ENCODE measurements at regions not wholly inside any gene's neighbourhood (a gene's known extent, or its start where the extent isn't known, plus 50 kb on each side); places are given as distances from the start of the nearest gene placed in this dataset.

DNA sequence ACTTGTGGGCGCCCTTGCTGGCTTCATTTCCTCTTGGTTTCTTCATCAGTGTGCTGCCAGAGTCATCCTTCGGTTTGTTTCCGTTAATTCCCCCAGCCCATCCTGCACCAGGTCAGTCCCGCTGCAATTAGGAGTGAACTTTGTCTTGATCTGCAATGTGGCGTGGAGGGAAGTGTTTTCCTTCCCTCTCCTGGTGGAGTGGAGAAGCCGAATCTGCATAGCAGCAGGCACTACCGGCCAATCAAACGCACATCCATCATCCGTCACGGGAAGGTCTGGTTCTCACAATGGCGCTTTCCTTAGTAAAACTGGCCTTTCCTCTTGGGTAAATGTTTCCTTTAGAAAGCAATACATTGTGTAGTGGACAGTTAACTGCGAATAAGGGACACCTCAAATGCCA lies 337.5 kb downstream of the CXCL12 start:
- no peak overlapping the region for H3K4me3 ChIP-seq (ENCODE audit: control insufficient read depth in 1 of 2, extremely low read depth in 1 of 2, low read length in 1 of 2)

DNA sequence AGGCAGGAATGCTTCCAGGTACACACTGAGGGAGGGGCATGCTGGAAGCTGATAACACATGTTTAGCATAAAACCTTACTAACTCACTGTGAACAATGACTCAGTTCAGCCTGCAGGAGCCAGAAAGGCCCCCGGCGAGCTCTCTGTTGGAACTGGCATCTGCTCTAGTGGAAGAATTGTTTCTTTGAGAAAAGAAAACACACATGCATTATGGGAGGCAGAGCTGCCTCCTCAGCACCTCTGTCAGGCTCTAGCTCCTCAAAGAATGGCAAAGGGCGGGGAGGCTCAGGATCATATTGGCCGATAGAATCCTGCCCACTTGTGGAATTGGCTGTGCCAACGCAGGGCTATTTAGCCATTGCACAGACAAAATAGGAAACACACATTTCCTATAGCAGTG lies 338.3 kb downstream of the CXCL12 start:
- Mint-ChIP-seq H3K36me3 (no peaks in the 10 kb centered on the region), H3K27me3 (peaks cover 10 to 17% of the 10 kb centered on the region in 2 donors), H3K9me3 (no peaks in the 10 kb centered on the region), H3K4me1 (peaks cover 0 to 2% (median 2%) of the 10 kb centered on the region in 3 donors), H3K27ac (no peak overlapping the region), H3K4me3 (no peak overlapping the region)
- Histone ChIP-seq H3K27me3 (replicated peaks in 1 of 2; ENCODE audit: control insufficient read depth in 2 of 2, extremely low read depth in 1 of 2, insufficient read depth in 2 of 2, low read length in 1 of 2) (peaks cover 0 to 10% of the 10 kb centered on the region in 2 experiments), H3K4me3 (ENCODE audit: control insufficient read depth in 1 of 2, extremely low read depth in 1 of 2, low read length in 1 of 2) (no peak overlapping the region), H3K36me3 (ENCODE audit: control insufficient read depth in 2 of 2, extremely low read depth in 1 of 2, insufficient read depth in 1 of 2, low read length in 1 of 2) (no peaks in the 10 kb centered on the region), H3K4me1 (ENCODE audit: control insufficient read depth in 1 of 2, extremely low read depth in 1 of 2, insufficient read depth in 2 of 2, low read length in 2 of 2) (no peaks in the 10 kb centered on the region), H3K27ac (ENCODE audit: low read length) (no peak overlapping the region), H3K9me3 (no peaks in the 10 kb centered on the region)
- ChIA-PET POLR2A (no interaction called here), CTCF (no interaction called here)
- WGBS (ENCODE audit: insufficient coverage): 61% methylated on average over 3 of the region's 5 CpGs
- ATAC-seq (replicated peaks in 1 of 4): no peak
- no peak for DNase-seq

More for the DNA sequence above, 337.5 kb downstream of the CXCL12 start:
- POLR2A ChIA-PET: no interaction called here
- Histone ChIP-seq H3K36me3 (ENCODE audit: control insufficient read depth in 2 of 2, extremely low read depth in 1 of 2, insufficient read depth in 1 of 2, low read length in 1 of 2) (no peaks in the 10 kb centered on the region), H3K27ac (ENCODE audit: low read length) (no peak overlapping the region), H3K9me3 (no peaks in the 10 kb centered on the region), H3K4me1 (ENCODE audit: control insufficient read depth in 1 of 2, extremely low read depth in 1 of 2, insufficient read depth in 2 of 2, low read length in 2 of 2) (no peaks in the 10 kb centered on the region), H3K27me3 (replicated peaks in 1 of 2; ENCODE audit: control insufficient read depth in 2 of 2, extremely low read depth in 1 of 2, insufficient read depth in 2 of 2, low read length in 1 of 2) (peaks cover 0 to 10% of the 10 kb centered on the region in 2 experiments)
- no peak overlapping the region for H3K27ac Mint-ChIP-seq
- DNase-seq: no peak
- no peak for ATAC-seq (replicated peaks in 1 of 4)
- H3K27me3 Mint-ChIP-seq: peaks cover 16 to 25% of the 10 kb centered on the region in 2 donors
- no peak overlapping the region for H3K4me3 Mint-ChIP-seq
- H3K4me1 Mint-ChIP-seq: peaks cover 0 to 2% (median 2%) of the 10 kb centered on the region in 3 donors
- H3K36me3 Mint-ChIP-seq: no peaks in the 10 kb centered on the region
- 29% methylated on average over 1 of the region's 12 CpGs for WGBS (ENCODE audit: insufficient coverage)
- no peaks in the 10 kb centered on the region for H3K9me3 Mint-ChIP-seq
- CTCF ChIA-PET: no interaction called here

DNA sequence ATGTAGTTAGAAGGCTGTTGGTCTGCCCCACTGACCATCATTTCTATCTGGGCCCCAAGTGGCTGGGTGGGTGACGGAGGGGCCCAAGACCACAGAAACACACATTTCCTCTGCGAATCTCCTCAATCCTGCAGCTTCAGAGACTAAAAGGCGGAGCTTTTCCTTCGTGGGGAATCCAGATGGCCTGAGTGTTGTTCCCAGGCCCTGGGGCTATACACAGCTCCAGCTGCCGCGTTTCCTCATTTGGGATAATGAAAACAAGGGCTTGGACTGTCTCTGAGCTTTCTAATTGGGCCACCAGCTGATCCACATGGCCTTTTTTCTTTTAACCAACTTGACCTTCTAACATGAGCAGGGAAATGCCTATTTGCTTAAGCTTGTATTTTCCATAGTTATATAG lies 339.9 kb downstream of the CXCL12 start:
- DNase-seq (no peak), ATAC-seq (replicated peaks in 1 of 4) (no peak)
- Mint-ChIP-seq H3K27ac (no peak overlapping the region), H3K36me3 (no peaks in the 10 kb centered on the region), H3K4me3 (no peak overlapping the region), H3K9me3 (no peaks in the 10 kb centered on the region), H3K27me3 (peaks cover 6 to 9% of the 10 kb centered on the region in 2 donors), H3K4me1 (peaks cover 0 to 2% (median 2%) of the 10 kb centered on the region in 3 donors)
- H3K27ac ChIP-seq (ENCODE audit: low read length): no peak overlapping the region
- no peak overlapping the region for H3K4me3 ChIP-seq (ENCODE audit: control insufficient read depth in 1 of 2, extremely low read depth in 1 of 2, low read length in 1 of 2)
- POLR2A ChIA-PET: no interaction called here
- 77% methylated on average over 4 of the region's 6 CpGs for WGBS (ENCODE audit: insufficient coverage)
- no peaks in the 10 kb centered on the region for H3K9me3 ChIP-seq
- no peaks in the 10 kb centered on the region for H3K36me3 ChIP-seq (ENCODE audit: control insufficient read depth in 2 of 2, extremely low read depth in 1 of 2, insufficient read depth in 1 of 2, low read length in 1 of 2)
- peaks cover 0 to 10% of the 10 kb centered on the region in 2 experiments for H3K27me3 ChIP-seq (replicated peaks in 1 of 2; ENCODE audit: control insufficient read depth in 2 of 2, extremely low read depth in 1 of 2, insufficient read depth in 2 of 2, low read length in 1 of 2)
- CTCF ChIA-PET: interaction anchor here (0.6 kb wide), 2 partner anchors 183 to 355 kb away, joined by 3 to 6 read pairs; no protein-coding TSS in a partner anchor
- H3K4me1 ChIP-seq (ENCODE audit: control insufficient read depth in 1 of 2, extremely low read depth in 1 of 2, insufficient read depth in 2 of 2, low read length in 2 of 2): no peaks in the 10 kb centered on the region

DNA sequence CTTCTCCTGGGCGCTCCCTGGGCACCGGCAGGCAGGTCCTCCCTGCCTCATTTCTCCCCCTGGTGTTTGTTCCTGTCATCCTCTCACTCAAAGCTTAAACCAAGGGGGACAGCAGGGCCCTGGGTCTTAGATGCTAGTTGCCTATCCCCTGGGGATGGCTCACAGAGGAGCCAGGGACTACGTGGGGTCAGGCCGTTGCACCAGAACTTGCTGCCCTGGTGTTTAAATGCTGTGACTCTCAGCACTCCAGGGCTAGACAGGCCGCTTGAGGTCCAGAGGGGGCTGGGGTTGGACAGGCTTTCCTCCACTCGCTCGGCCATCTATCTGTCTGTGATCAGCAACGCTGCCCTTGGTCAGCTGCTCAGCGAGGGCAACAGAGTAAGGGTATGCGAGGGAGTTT lies 340.3 kb downstream of the CXCL12 start:
- Histone ChIP-seq H3K9me3 (no peaks in the 10 kb centered on the region), H3K4me3 (ENCODE audit: control insufficient read depth in 1 of 2, extremely low read depth in 1 of 2, low read length in 1 of 2) (no peak overlapping the region), H3K36me3 (ENCODE audit: control insufficient read depth in 2 of 2, extremely low read depth in 1 of 2, insufficient read depth in 1 of 2, low read length in 1 of 2) (no peaks in the 10 kb centered on the region), H3K4me1 (ENCODE audit: control insufficient read depth in 1 of 2, extremely low read depth in 1 of 2, insufficient read depth in 2 of 2, low read length in 2 of 2) (no peaks in the 10 kb centered on the region), H3K27me3 (replicated peaks in 1 of 2; ENCODE audit: control insufficient read depth in 2 of 2, extremely low read depth in 1 of 2, insufficient read depth in 2 of 2, low read length in 1 of 2) (peaks cover 0 to 6% of the 10 kb centered on the region in 2 experiments), H3K27ac (ENCODE audit: low read length) (no peak overlapping the region)
- H3K4me3 Mint-ChIP-seq: no peak overlapping the region
- no peaks in the 10 kb centered on the region for H3K36me3 Mint-ChIP-seq
- H3K9me3 Mint-ChIP-seq: no peaks in the 10 kb centered on the region
- H3K27ac Mint-ChIP-seq: no peak overlapping the region
- H3K4me1 Mint-ChIP-seq: peaks cover 0 to 2% (median 2%) of the 10 kb centered on the region in 3 donors
- ChIA-PET CTCF (interaction anchor here in 1 of 2 donors (0.6 kb wide), 1 partner anchor 355 kb away, joined by 3 read pairs; no protein-coding TSS in a partner anchor), POLR2A (no interaction called here)
- 85% methylated on average over 8 of the region's 10 CpGs for WGBS (ENCODE audit: insufficient coverage)
- peaks cover 6 to 10% of the 10 kb centered on the region in 2 donors for H3K27me3 Mint-ChIP-seq
- no peak for DNase-seq
- ATAC-seq (replicated peaks in 1 of 4): no peak

DNA sequence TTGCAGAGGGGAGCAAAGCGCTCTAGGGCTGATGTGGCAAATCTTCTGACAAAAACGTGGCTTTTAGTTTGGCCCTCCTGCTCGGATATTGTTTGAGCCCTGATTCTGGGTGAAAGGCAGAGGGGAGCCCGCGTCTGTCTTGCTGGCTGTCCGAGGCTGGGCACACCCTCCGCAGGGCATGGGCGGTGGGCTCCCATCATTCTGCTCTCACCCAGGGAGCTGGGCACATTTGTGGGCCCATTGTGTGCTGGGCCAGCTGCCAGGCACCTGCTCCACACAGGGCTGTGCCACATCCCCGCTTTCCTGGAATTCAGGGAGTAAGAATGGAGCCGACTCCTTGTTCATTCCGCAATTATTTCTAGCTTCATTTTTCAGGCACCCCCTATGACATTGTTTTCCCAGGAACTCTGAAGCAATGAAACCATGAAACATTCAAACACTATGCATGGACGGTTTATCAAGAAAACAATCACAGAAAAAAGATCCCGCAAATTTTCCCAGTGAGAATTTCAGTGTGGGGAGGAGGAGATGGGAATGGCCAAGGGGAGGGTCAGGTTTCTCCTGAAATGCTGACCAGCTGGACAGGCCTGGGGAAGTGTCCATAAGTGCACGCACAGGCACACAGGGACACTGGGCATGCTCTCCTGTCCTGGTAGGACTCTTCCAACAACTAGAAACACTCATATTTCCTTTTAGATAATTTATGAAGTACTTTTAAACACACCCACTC lies 341.1 kb downstream of the CXCL12 start:
- WGBS (ENCODE audit: insufficient coverage): 80% methylated on average over 8 of the region's 14 CpGs
- no peak overlapping the region for H3K4me3 Mint-ChIP-seq
- H3K27me3 Mint-ChIP-seq: peaks cover 4 to 10% of the 10 kb centered on the region in 2 donors
- Histone ChIP-seq H3K27ac (ENCODE audit: low read length) (no peak overlapping the region), H3K27me3 (replicated peaks in 1 of 2; ENCODE audit: control insufficient read depth in 2 of 2, extremely low read depth in 1 of 2, insufficient read depth in 2 of 2, low read length in 1 of 2) (peaks cover 0 to 5% of the 10 kb centered on the region in 2 experiments), H3K36me3 (ENCODE audit: control insufficient read depth in 2 of 2, extremely low read depth in 1 of 2, insufficient read depth in 1 of 2, low read length in 1 of 2) (no peaks in the 10 kb centered on the region), H3K4me1 (ENCODE audit: control insufficient read depth in 1 of 2, extremely low read depth in 1 of 2, insufficient read depth in 2 of 2, low read length in 2 of 2) (no peaks in the 10 kb centered on the region), H3K9me3 (no peaks in the 10 kb centered on the region), H3K4me3 (ENCODE audit: control insufficient read depth in 1 of 2, extremely low read depth in 1 of 2, low read length in 1 of 2) (no peak overlapping the region)
- peaks cover 0 to 2% (median 2%) of the 10 kb centered on the region in 3 donors for H3K4me1 Mint-ChIP-seq
- no peak overlapping the region for H3K27ac Mint-ChIP-seq
- no peaks in the 10 kb centered on the region for H3K9me3 Mint-ChIP-seq
- ATAC-seq (replicated peaks in 1 of 4): no peak
- CTCF ChIA-PET: no interaction called here
- POLR2A ChIA-PET: interaction anchor here in 1 of 2 donors (0.7 kb wide), 1 partner anchor 24 kb away, joined by 3 read pairs; no protein-coding TSS in a partner anchor
- no peak for DNase-seq
- H3K36me3 Mint-ChIP-seq: no peaks in the 10 kb centered on the region

DNA sequence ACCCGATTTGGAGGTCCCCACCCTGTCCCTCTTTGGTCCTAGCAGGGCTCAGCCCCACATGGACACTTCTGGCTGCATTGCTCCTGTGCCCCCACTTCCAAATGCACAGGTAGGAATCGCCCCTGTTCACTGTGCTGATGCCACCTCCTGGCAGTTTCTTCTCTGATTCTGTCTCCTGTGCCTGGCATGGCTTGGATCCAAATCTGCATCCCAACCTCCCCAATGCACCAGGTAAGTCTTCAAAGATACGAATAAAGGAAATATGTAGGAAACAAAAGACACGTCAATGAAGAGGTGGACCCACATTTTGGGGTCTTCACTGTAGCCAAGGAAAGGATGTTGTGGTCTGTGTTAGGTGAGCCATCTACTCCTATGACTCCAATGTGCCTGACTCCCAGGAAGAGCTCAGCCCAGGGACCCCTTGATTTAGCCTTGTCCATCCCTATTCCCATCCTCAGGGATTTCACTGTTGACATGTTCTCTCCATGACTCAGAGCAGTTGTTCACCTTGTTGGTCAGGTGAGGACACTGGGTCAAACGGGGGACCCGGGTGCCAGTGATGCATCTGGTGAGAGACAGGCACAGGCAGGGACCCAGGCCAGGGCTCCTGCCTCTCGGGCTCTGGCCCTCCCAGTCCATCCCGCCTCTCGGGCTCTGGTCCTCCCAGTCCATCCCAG lies 341.8 kb downstream of the CXCL12 start:
- H3K4me3 Mint-ChIP-seq: no peak overlapping the region
- Histone ChIP-seq H3K4me3 (ENCODE audit: control insufficient read depth in 1 of 2, extremely low read depth in 1 of 2, low read length in 1 of 2) (no peak overlapping the region), H3K9me3 (no peaks in the 10 kb centered on the region), H3K4me1 (ENCODE audit: control insufficient read depth in 1 of 2, extremely low read depth in 1 of 2, insufficient read depth in 2 of 2, low read length in 2 of 2) (no peaks in the 10 kb centered on the region), H3K36me3 (ENCODE audit: control insufficient read depth in 2 of 2, extremely low read depth in 1 of 2, insufficient read depth in 1 of 2, low read length in 1 of 2) (no peaks in the 10 kb centered on the region), H3K27me3 (replicated peaks in 1 of 2; ENCODE audit: control insufficient read depth in 2 of 2, extremely low read depth in 1 of 2, insufficient read depth in 2 of 2, low read length in 1 of 2) (peaks cover 0 to 5% of the 10 kb centered on the region in 2 experiments), H3K27ac (ENCODE audit: low read length) (no peak overlapping the region)
- DNase-seq (no peak), ATAC-seq (replicated peaks in 1 of 4) (no peak)
- H3K4me1 Mint-ChIP-seq: peaks cover 0 to 2% (median 2%) of the 10 kb centered on the region in 3 donors
- peaks cover 4 to 9% of the 10 kb centered on the region in 2 donors for H3K27me3 Mint-ChIP-seq
- 59% methylated on average over 7 of the region's 9 CpGs for WGBS (ENCODE audit: insufficient coverage)
- H3K36me3 Mint-ChIP-seq: no peaks in the 10 kb centered on the region
- POLR2A ChIA-PET: interaction anchor here in 1 of 2 donors (0.7 kb wide), 1 partner anchor 25 kb away, joined by 3 read pairs; no protein-coding TSS in a partner anchor
- no peaks in the 10 kb centered on the region for H3K9me3 Mint-ChIP-seq
- H3K27ac Mint-ChIP-seq: no peak overlapping the region
- CTCF ChIA-PET: no interaction called here
